ENCODE measurements at regions not wholly inside any gene's neighbourhood (a gene's known extent, or its start where the extent isn't known, plus 50 kb on each side); places are given as distances from the start of the nearest gene placed in this dataset.

DNA sequence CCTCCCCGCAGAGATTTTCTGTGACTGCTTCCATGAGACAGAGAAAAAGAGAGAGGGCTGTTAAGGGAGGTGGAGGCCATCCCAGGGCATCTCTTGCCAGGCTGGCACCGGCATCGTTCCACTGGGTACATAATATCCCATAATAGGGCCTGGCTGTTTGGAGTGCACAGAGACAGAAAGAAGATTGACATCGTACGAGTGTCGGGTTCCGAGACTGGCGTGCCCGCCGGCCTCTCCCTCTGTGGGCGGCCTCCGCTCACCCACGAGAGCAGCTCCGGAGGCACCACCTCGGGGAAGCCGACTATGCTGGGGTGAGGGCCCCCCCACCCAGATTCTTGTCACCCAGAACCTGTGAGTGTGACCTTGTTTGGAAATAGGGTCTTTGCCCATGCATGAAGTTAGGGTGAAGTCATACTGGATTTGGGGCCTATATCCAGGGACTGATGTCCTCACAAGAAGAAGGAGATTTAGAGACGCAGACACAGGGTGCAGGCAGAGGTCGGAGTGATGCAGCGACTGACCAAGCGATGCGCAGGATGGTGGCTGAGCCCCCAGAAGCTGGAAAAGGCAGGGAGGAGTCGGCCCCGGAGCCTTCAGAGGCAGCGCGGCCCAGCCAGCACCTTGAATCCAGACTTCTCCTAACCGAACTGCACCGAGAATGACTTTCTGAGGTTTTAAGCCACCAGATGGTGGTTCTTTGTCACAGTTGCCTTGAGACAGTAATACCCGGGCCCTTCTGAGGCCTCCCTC is 101.8 kb upstream of the CIBAR2 start:
- in situ Hi-C loops (cut with MboI; ENCODE audit: low pct_unique_long_range_greater_than_20kb, low sequenced_read_pairs, unreplicated experiment) = no loop called here
- no peak for DNase-seq (ENCODE audit: low spot score)
- TF ChIP-seq, protein P1, sequence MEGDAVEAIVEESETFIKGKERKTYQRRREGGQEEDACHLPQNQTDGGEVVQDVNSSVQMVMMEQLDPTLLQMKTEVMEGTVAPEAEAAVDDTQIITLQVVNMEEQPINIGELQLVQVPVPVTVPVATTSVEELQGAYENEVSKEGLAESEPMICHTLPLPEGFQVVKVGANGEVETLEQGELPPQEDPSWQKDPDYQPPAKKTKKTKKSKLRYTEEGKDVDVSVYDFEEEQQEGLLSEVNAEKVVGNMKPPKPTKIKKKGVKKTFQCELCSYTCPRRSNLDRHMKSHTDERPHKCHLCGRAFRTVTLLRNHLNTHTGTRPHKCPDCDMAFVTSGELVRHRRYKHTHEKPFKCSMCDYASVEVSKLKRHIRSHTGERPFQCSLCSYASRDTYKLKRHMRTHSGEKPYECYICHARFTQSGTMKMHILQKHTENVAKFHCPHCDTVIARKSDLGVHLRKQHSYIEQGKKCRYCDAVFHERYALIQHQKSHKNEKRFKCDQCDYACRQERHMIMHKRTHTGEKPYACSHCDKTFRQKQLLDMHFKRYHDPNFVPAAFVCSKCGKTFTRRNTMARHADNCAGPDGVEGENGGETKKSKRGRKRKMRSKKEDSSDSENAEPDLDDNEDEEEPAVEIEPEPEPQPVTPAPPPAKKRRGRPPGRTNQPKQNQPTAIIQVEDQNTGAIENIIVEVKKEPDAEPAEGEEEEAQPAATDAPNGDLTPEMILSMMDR (IDR thresholded peaks at IDR 0.05; ENCODE audit: extremely low read depth, insufficient read depth, missing control alignments) = no peak

DNA sequence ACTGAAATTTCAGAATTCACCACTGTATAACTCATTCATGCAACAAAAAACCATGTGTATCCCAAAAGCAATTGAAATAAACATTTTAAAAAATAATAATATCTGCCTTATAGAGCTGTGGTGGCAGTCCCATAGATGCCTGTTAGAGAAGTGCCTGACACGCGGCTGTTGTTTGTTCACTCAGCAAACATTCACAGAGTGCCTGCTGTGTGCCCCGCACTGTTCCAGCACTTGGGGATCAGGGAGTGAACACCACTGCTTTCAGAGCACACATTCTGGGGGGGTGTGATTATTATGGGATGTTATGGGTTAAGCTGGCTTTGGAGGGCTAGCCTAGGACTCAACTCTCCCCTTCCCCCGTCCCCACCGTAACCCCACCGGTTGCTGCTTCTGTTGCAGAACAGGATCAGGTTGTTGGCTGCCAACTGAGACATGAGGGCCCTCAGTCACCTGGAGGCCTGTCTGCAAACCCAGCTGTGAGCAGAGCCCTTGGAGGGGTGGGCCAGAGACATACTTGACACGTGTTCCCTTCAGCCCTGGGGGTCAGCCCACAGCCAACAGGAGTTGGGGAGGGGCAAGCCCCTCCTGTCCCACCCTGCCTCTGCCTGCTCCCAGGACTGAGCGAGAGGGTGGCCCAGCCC is 103.3 kb upstream of the CIBAR2 start:
- TF ChIP-seq, protein P1 (IDR thresholded peaks at IDR 0.05; ENCODE audit: extremely low read depth, insufficient read depth, missing control alignments) = no peak
- DNase-seq (ENCODE audit: low spot score) = no peak
- in situ Hi-C loops (cut with MboI; ENCODE audit: low pct_unique_long_range_greater_than_20kb, low sequenced_read_pairs, unreplicated experiment) = no loop called here

GRCh38 chr16:85216522-85217375 is 104.5 kb upstream of the CIBAR2 start:
- in situ Hi-C loops (cut with MboI; ENCODE audit: low pct_unique_long_range_greater_than_20kb, low sequenced_read_pairs, unreplicated experiment) = no loop called here
- peak; percentile 80 for DNase-seq (ENCODE audit: low spot score)
- TF ChIP-seq, protein P1 (IDR thresholded peaks at IDR 0.05; ENCODE audit: extremely low read depth, insufficient read depth, missing control alignments) = no peak

DNA sequence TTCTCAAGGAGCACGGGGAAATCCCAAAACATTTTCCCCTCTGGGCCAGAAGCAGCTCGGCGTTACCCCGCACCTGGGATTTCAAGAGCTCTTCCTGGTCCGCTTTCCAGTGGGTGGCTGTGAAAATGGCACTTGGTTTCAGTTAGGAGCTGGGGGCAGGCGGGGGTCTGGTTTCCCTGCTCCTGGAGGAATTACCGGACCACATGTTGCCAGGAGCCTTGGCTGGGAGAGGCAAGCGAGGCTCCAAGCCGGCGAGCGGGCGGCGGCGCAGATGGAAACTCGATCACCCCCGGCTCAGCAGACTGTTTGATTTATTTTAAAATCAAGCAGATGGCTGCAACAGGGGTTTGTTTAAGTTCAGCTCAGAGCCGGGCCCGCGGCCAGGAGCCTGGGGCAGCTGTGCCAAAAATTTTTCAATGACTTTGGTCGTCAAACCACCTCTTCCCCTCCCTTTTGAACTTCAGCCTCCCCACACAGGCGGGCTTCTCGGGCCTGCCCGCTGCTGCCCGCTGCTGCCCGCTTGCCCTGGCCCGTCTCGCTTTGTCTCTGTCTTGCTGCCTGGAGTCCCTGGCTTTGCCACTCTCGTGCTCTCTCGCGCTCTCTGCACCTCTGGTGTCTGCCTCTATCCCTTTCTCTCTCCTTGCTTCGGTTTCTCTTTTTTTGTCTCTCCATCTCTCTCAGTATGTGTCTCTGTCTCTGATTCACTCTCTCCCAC is 108.0 kb upstream of the CIBAR2 start:
- in situ Hi-C loops (cut with MboI; ENCODE audit: low pct_unique_long_range_greater_than_20kb, low sequenced_read_pairs, unreplicated experiment) = no loop called here
- TF ChIP-seq, protein P1 (IDR thresholded peaks at IDR 0.05; ENCODE audit: extremely low read depth, insufficient read depth, missing control alignments) = no peak
- no peak for DNase-seq (ENCODE audit: low spot score)

DNA sequence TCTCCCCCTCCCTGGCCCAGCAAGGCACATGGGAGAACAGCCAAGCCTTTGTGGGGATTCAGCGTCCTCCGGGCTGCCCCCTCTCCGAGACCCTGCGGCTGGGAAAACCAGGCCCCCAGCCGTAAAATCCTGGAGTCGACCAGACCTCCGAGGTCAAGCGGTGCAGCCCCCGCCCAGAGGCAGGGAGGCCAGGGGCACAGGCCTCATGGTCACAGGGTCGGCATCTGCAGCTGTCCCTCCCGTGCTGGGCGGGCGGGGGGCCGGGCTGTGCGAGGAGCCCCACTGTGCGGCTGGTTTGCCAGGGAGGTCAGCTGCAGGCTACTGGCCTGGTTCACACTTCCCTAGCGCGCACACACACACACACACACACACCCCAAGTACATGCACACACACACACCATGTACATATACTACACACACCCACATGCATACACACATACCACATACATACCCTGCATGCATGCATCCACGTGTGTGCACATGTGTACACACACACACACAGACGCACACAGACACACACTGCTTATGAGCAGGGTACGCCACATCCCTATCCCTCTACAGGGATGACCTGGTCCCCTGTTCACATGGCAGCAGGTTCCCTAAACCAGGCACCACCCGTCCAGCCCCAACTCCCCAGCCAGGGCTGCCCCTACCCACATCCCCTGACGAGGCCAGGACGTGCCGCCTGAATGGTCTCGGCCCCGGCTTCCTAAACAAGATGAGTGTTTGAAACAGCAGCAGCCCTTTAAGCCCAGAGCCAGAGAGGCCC is 108.9 kb upstream of the CIBAR2 start:
- TF ChIP-seq, protein P1 (IDR thresholded peaks at IDR 0.05; ENCODE audit: extremely low read depth, insufficient read depth, missing control alignments) = no peak
- in situ Hi-C loops (cut with MboI; ENCODE audit: low pct_unique_long_range_greater_than_20kb, low sequenced_read_pairs, unreplicated experiment) = no loop called here
- DNase-seq (ENCODE audit: low spot score) = no peak
